ENCODE measurements at regions not wholly inside any gene's neighbourhood (a gene's known extent, or its start where the extent isn't known, plus 50 kb on each side); places are given as distances from the start of the nearest gene placed in this dataset.

- no peak for TF ChIP-seq CTCF (conservative IDR thresholded peaks at IDR 0.05; ENCODE audit: low read length)
- no peak overlapping the region for H3K4me3 ChIP-seq (ENCODE audit: low read length)
- no peak for DNase-seq (ENCODE audit: low read depth)
These were observed 226.8 kb downstream of the TMEM167A start for GRCh38 chr5:82850393-82850792.

GRCh38 chr5:82849885-82850284 is 227.3 kb downstream of the TMEM167A start:
- DNase-seq (ENCODE audit: low read depth): no peak
- TF ChIP-seq CTCF (conservative IDR thresholded peaks at IDR 0.05; ENCODE audit: low read length): no peak
- H3K4me3 ChIP-seq (ENCODE audit: low read length): no peak overlapping the region

- no peak overlapping the region for H3K4me3 ChIP-seq (ENCODE audit: low read length)
- no peak for DNase-seq (ENCODE audit: low read depth)
- TF ChIP-seq CTCF (conservative IDR thresholded peaks at IDR 0.05; ENCODE audit: low read length): no peak
These were observed 229.6 kb downstream of the TMEM167A start for GRCh38 chr5:82847562-82847961.

GRCh38 chr5:82839881-82840280 is 237.3 kb downstream of the TMEM167A start:
- H3K4me3 ChIP-seq (ENCODE audit: low read length): no peak overlapping the region
- no peak for DNase-seq (ENCODE audit: low read depth)
- TF ChIP-seq CTCF (conservative IDR thresholded peaks at IDR 0.05; ENCODE audit: low read length): no peak

GRCh38 chr5:82835488-82835887 is 241.7 kb downstream of the TMEM167A start:
- TF ChIP-seq CTCF (conservative IDR thresholded peaks at IDR 0.05; ENCODE audit: low read length): no peak
- H3K4me3 ChIP-seq (ENCODE audit: low read length): no peak overlapping the region
- DNase-seq (ENCODE audit: low read depth): no peak

- no peak for DNase-seq (ENCODE audit: low read depth)
- H3K4me3 ChIP-seq (ENCODE audit: low read length): no peak overlapping the region
- TF ChIP-seq CTCF (conservative IDR thresholded peaks at IDR 0.05; ENCODE audit: low read length): no peak
These were observed 243.0 kb downstream of the TMEM167A start for GRCh38 chr5:82834151-82834550.

- DNase-seq (ENCODE audit: low read depth): no peak
- TF ChIP-seq CTCF (conservative IDR thresholded peaks at IDR 0.05; ENCODE audit: low read length): no peak
- no peak overlapping the region for H3K4me3 ChIP-seq (ENCODE audit: low read length)
These were observed 243.9 kb downstream of the TMEM167A start for GRCh38 chr5:82833277-82833676.

All from AG10803 (cell line).